ENCODE measurements at regions not wholly inside any gene's neighbourhood (a gene's known extent, or its start where the extent isn't known, plus 50 kb on each side); places are given as distances from the start of the nearest gene placed in this dataset.

- Histone ChIP-seq H2AK5ac (ENCODE audit: low read depth, low read length) (no peak overlapping the region), H3K9ac (ENCODE audit: low read depth, low read length) (no peak overlapping the region), H3K36me3 (ENCODE audit: control insufficient read depth, insufficient read depth, low read length) (no peaks in the 10 kb centered on the region), H3K4me1 (ENCODE audit: control insufficient read depth, insufficient read depth, low read length) (no peaks in the 10 kb centered on the region), H2BK15ac (ENCODE audit: low read depth, low read length) (no peak overlapping the region), H4K20me1 (ENCODE audit: insufficient read depth, low read length) (no peaks in the 10 kb centered on the region), H3K4me2 (ENCODE audit: low read depth, low read length) (no peak overlapping the region), H3K56ac (ENCODE audit: extremely low read depth, insufficient read depth, low read length) (no peak overlapping the region), H2BK120ac (ENCODE audit: low read depth, low read length) (no peak overlapping the region), H2BK5ac (ENCODE audit: low read depth, low read length, poor library complexity, severe bottlenecking) (no peak overlapping the region), H2AFZ (replicated peaks; ENCODE audit: low read length, poor library complexity) (no peak overlapping the region), H3K27me3 (ENCODE audit: control insufficient read depth, insufficient read depth, low read length) (no peaks in the 10 kb centered on the region), H4K8ac (ENCODE audit: low read depth in 2 of 2, low read length in 2 of 2) (no peak overlapping the region), H4K5ac (ENCODE audit: low read depth, low read length) (no peak overlapping the region), H3K4ac (ENCODE audit: low read depth, low read length) (no peak overlapping the region), H3K4me3 (ENCODE audit: insufficient read depth, low read depth, low read length) (no peak overlapping the region), H3K9me3 (ENCODE audit: control insufficient read depth, insufficient read depth, low read length) (peaks cover 14% of the 10 kb centered on the region), H2BK20ac (ENCODE audit: low read depth, low read length) (no peak overlapping the region), H2AK9ac (replicated peaks; ENCODE audit: low read depth, low read length, poor library complexity) (no peak overlapping the region), H4K91ac (ENCODE audit: insufficient read depth, low read depth, low read length) (no peak overlapping the region), H3K9me1 (ENCODE audit: insufficient read depth, low read length) (no peaks in the 10 kb centered on the region), H3K14ac (replicated peaks; ENCODE audit: low read depth, low read length) (no peak overlapping the region), H3K27ac (ENCODE audit: insufficient read depth, low read length) (no peak overlapping the region), H3K23ac (ENCODE audit: low read depth, low read length) (no peak overlapping the region), H3K79me1 (ENCODE audit: low read depth in 1 of 2, low read length in 2 of 2) (no peaks in the 10 kb centered on the region), H3K18ac (ENCODE audit: low read depth, low read length) (no peak overlapping the region)
- 50% methylated on average over 1 of the region's 2 CpGs; no CpG with 5 or more reads in 1 of the 2 experiments for WGBS, 2 experiments (ENCODE audit: extremely low coverage in 2 of 2, insufficient read length in 1 of 2)
- intact Hi-C loops (cut with micrococcal nuclease) (no loop called here), in situ Hi-C loops (cut with MboI; ENCODE audit: low sequenced_read_pairs) (no loop called here), dilution Hi-C loops (cut with HindIII; ENCODE audit: low sequenced_read_pairs, unreplicated experiment) (no loop called here)
- DNase-seq (no peak), ATAC-seq (ENCODE audit: low read depth) (no peak)
- ChIA-PET POLR2A (ENCODE audit: unreplicated experiment) (no interaction called here), CTCF (no interaction called here)
- no peak for TF ChIP-seq MXI1 (IDR thresholded peaks at IDR 0.05; ENCODE audit: borderline replicate concordance, low read depth, low read length)
- no peak for TF ChIP-seq RFX5 (IDR thresholded peaks at IDR 0.05; ENCODE audit: low read depth, low read length)
- no peak for TF ChIP-seq CTCF (conservative IDR thresholded peaks at IDR 0.05; ENCODE audit: low read depth, low read length)
- no peak for TF ChIP-seq CEBPB (IDR thresholded peaks at IDR 0.05; ENCODE audit: low read depth, low read length)
- no peak for TF ChIP-seq MAZ (IDR thresholded peaks at IDR 0.05; ENCODE audit: borderline replicate concordance, low read depth, low read length)
- no peak for TF ChIP-seq RCOR1 (IDR thresholded peaks at IDR 0.05; ENCODE audit: insufficient replicate concordance, low read length)
- BruUV-seq (replicated peaks) = no TSS peak
Measured at GRCh38 chr2:78147466-78147865, 625.3 kb upstream of the LRRTM4 start.

All from IMR-90 (cell line).